Adrenal gland (tissue), 5 donors: ENCODE measurements at regions not wholly inside any gene's neighbourhood (a gene's known extent, or its start where the extent isn't known, plus 50 kb on each side); places are given as distances from the start of the nearest gene placed in this dataset.

ENCODE experiments used
- CTCF ChIP-seq, 6 experiments: fragments of 450-650 bp in 4 of 6; fragments of 200-600 bp in 2 of 6; sonication (generic) in 1 of 6; IDR thresholded peaks; 1 replicate in 5 of 6; 2 replicates in 1 of 6; pipeline versions ENCODE4 v1.5.1 to v1.8.0; 2016 to 2021; ENCODE audit warnings: antibody characterized with exemption in 6 of 6, mild to moderate bottlenecking in 2 of 6, moderate library complexity in 1 of 6
- POLR2A ChIP-seq, 2 donors: fragments of 450-650 bp; IDR thresholded peaks; one replicate each; pipeline ENCODE4 v1.6.1; 2017; ENCODE audit warnings: antibody characterized with exemption in 2 of 2, mild to moderate bottlenecking in 2 of 2, moderate library complexity in 1 of 2
- donor health status: DM: no; HTN: no; CAD: no.

- TF ChIP-seq CTCF (IDR thresholded peaks at IDR 0.05) (no peak), POLR2A (IDR thresholded peaks at IDR 0.05) (no peak)
These were observed 518.9 kb downstream of the RERGL start for GRCh38 chr12:17571047-17571446.
